GM23338 (cell line): ENCODE measurements at regions not wholly inside any gene's neighbourhood (a gene's known extent, or its start where the extent isn't known, plus 50 kb on each side); places are given as distances from the start of the nearest gene placed in this dataset.

Source experiments
- ATAC-seq: fragments of 200-7000 bp; cut with Tn5 transposase; 3 replicates; pipeline ENCODE4 v1.9.1; 2020
- DNase-seq: peaks from one replicate; pipeline ENCODE4 v3.0.0-alpha.2; 2015; ENCODE audit warnings: low spot score
- H2AFZ ChIP-seq: fragments of 200-600 bp; sonication (generic); 2 replicates; pipeline ENCODE4 v1.8.0; 2016; ENCODE audit warnings: antibody characterized with exemption, mild to moderate bottlenecking, moderate library complexity
- H3F3A ChIP-seq: fragments of 200-600 bp; sonication (generic); replicated peaks from 2 replicates; pipeline ENCODE4 v1.8.0; 2017; ENCODE audit warnings: antibody characterized with exemption, mixed run types, low read depth
- H3K27ac ChIP-seq: fragments of 200-600 bp; sonication (generic); 2 replicates; pipeline ENCODE4 v1.6.1; 2016; ENCODE audit warnings: low read depth
- H3K27me3 ChIP-seq: fragments of 200-600 bp; sonication (generic); 2 replicates; pipeline ENCODE4 v1.8.0; 2016; ENCODE audit warnings: mild to moderate bottlenecking, mixed run types, moderate library complexity; ENCODE audit not compliant: insufficient read depth
- H3K36me3 ChIP-seq: fragments of 200-600 bp; sonication (generic); 2 replicates; pipeline ENCODE4 v1.8.0; 2016; ENCODE audit warnings: mild to moderate bottlenecking; ENCODE audit not compliant: insufficient read depth
- H3K4me1 ChIP-seq: fragments of 200-600 bp; sonication (generic); 2 replicates; pipeline ENCODE4 v1.8.0; 2016; ENCODE audit warnings: mild to moderate bottlenecking, moderate library complexity; ENCODE audit not compliant: insufficient read depth
- H3K4me2 ChIP-seq: fragments of 200-600 bp; sonication (generic); 2 replicates; pipeline ENCODE4 v1.7.1; 2017; ENCODE audit warnings: mixed run types
- H3K4me3 ChIP-seq: fragments of 200-600 bp; sonication (generic); 2 replicates; pipeline ENCODE4 v1.6.1; 2016; ENCODE audit warnings: mixed run types
- H3K79me2 ChIP-seq: fragments of 200-600 bp; sonication (generic); replicated peaks from 2 replicates; pipeline ENCODE4 v1.8.0; 2017; ENCODE audit warnings: mild to moderate bottlenecking; ENCODE audit not compliant: insufficient read depth
- H3K9me2 ChIP-seq: fragments of 200-600 bp; sonication (generic); 2 replicates; pipeline ENCODE4 v1.8.0; 2017; ENCODE audit not compliant: insufficient read depth
- H4K20me1 ChIP-seq: fragments of 200-600 bp; sonication (generic); replicated peaks from 2 replicates; pipeline ENCODE4 v1.8.0; 2017; ENCODE audit warnings: mild to moderate bottlenecking; ENCODE audit not compliant: insufficient read depth
- H3K27ac Mint-ChIP-seq: 2 replicates; pipeline ENCODE4 v1.8.0; 2020; ENCODE audit warnings: inconsistent platforms, mild to moderate bottlenecking, moderate library complexity, mixed read lengths
- H3K27me3 Mint-ChIP-seq: 3 replicates; pipeline ENCODE4 v1.8.0; 2022; ENCODE audit warnings: low read depth, mild to moderate bottlenecking, moderate library complexity, mixed read lengths, inconsistent platforms; ENCODE audit not compliant: insufficient read depth, poor library complexity
- H3K36me3 Mint-ChIP-seq: 3 replicates; pipeline ENCODE4 v1.8.0; 2021; ENCODE audit warnings: low read depth, mild to moderate bottlenecking, inconsistent platforms, moderate library complexity, mixed read lengths
- H3K4me1 Mint-ChIP-seq: 3 replicates; pipeline ENCODE4 v1.8.0; 2020; ENCODE audit warnings: mild to moderate bottlenecking, inconsistent platforms, mixed read lengths
- H3K4me3 Mint-ChIP-seq: 3 replicates; pipeline ENCODE4 v1.8.0; 2021; ENCODE audit warnings: moderate library complexity, mild to moderate bottlenecking, inconsistent platforms, mixed read lengths
- H3K9me3 Mint-ChIP-seq: 3 replicates; pipeline ENCODE4 v1.8.0; 2020; ENCODE audit warnings: moderate library complexity, mild to moderate bottlenecking, inconsistent platforms, mixed read lengths
- ETS1 ChIP-seq: IDR thresholded peaks from 2 replicates; pipeline ENCODE4 v1.6.1; 2016; ENCODE audit warnings: antibody characterized with exemption
- NANOG ChIP-seq: IDR thresholded peaks from 2 replicates; pipeline ENCODE4 v1.6.1; 2016; ENCODE audit warnings: antibody characterized with exemption, borderline replicate concordance
- ZNF114 ChIP-seq: fragments of 250-450 bp; sonication (Bioruptor Pico); IDR thresholded peaks from 2 replicates; pipeline ENCODE4 v1.5.0; 2020; ENCODE audit warnings: mild to moderate bottlenecking, moderate library complexity
- ZNF462 ChIP-seq: fragments of 250-450 bp; sonication (Bioruptor Pico); IDR thresholded peaks from 2 replicates; pipeline ENCODE4 v1.5.0; 2020; ENCODE audit warnings: mild to moderate bottlenecking, moderate library complexity

DNA sequence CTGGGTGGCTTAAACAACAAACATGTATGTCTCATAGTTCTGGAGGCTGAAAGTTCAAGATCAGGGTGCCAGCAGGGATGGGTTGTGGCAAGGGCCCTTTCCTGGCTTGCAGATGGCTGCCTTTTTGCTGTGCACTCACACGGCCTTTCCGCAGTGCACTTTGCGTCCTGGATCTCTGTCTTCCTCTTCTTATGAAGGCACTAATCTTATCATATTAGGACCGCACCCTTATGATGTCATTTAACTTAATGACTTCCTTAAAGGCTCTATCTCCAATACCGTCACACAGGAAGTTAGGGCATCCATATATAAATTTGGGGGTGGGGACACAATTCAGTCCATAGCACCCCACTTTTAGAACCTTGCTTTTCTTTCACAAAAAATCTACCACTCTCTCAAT, 255.2 kb downstream of the SNX13 start (continued):
- TF ChIP-seq ZNF462 (CRISPR knock-in tag) = no peak
- no peak for TF ChIP-seq ETS1
- no peak for TF ChIP-seq NANOG

DNA sequence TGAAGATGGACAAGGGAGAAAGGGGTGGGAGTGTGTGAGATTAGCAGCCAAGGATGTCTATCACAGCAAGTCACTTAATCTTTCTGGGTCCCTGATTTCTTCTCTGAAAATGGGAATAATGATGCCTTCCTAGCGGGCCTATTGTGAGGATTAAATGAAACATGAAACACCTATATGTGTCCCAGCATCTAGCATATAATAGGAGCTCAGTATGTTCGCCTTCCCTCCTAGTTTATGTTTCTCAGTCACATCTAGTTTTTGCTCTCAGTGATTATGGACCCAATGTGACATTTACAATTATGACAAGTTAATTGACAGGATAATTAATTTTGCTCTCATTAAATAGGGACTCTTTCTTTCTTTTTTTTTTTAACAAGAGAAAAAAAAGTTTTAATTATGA, 252.9 kb downstream of the SNX13 start:
- ATAC-seq (no peak), DNase-seq (no peak)
- Mint-ChIP-seq H3K36me3 (no peaks in the 10 kb centered on the region; the same call in 2 of the 3 replicates), H3K27ac (no peak overlapping the region), H3K9me3 (peaks cover 3% of the 10 kb centered on the region; the same call in 1 of the 3 replicates), H3K4me1 (no peaks in the 10 kb centered on the region), H3K27me3 (no peaks in the 10 kb centered on the region), H3K4me3 (no peak overlapping the region)
- Histone ChIP-seq H3K27me3 (no peaks in the 10 kb centered on the region), H3K79me2 (no peaks in the 10 kb centered on the region), H4K20me1 (no peaks in the 10 kb centered on the region), H3K4me3 (no peak overlapping the region), H3K4me1 (no peaks in the 10 kb centered on the region), H2AFZ (no peak overlapping the region), H3K4me2 (no peak overlapping the region), H3K27ac (no peak overlapping the region), H3F3A (no peaks in the 10 kb centered on the region), H3K9me2 (peaks cover 6% of the 10 kb centered on the region; the same call in 1 of the 2 replicates), H3K36me3 (no peaks in the 10 kb centered on the region)
- TF ChIP-seq ZNF114 (CRISPR knock-in tag) = no peak
